ENCODE measurements at regions not wholly inside any gene's neighbourhood (a gene's known extent, or its start where the extent isn't known, plus 50 kb on each side); places are given as distances from the start of the nearest gene placed in this dataset.

GRCh38 chr5:39495227-39495626 is 70.4 kb upstream of the DAB2 start:
- TF ChIP-seq CTCF (IDR thresholded peaks at IDR 0.05) (no peak), POLR2A (IDR thresholded peaks at IDR 0.05) (no peak), POLR2AphosphoS5 (IDR thresholded peaks at IDR 0.05) (no peak)

Data from transverse colon (tissue), 4 donors.